ENCODE measurements at regions not wholly inside any gene's neighbourhood (a gene's known extent, or its start where the extent isn't known, plus 50 kb on each side); places are given as distances from the start of the nearest gene placed in this dataset.
"Not testable (repeated sequence)": the region's sequence is repeated elsewhere in the genome, so short reads cannot be mapped to it uniquely, and the experiment has no call there.

- peak in 1 of 2 experiments; percentile 25 for DNase-seq
Measured at GRCh38 chr17:30711626-30712507, 112.6 kb downstream of the CRLF3 start.

- not testable (repeated sequence) for DNase-seq
Measured at GRCh38 chr17:30711176-30711575, 113.3 kb downstream of the CRLF3 start.

GRCh38 chr17:30710276-30711088, 114.0 kb downstream of the CRLF3 start:
- peak; percentile 26 to 65 for DNase-seq

- DNase-seq = peak in 1 of 2 experiments; percentile 74
Measured at GRCh38 chr17:30709561-30710275, 114.8 kb downstream of the CRLF3 start.

- DNase-seq = peak in 1 of 2 experiments; percentile 71
Measured at GRCh38 chr17:30709096-30709495, 115.4 kb downstream of the CRLF3 start.

GRCh38 chr17:30708241-30709078, 116.0 kb downstream of the CRLF3 start:
- peak; percentile 98 to 99 for DNase-seq

- DNase-seq = not testable (repeated sequence)
Measured at GRCh38 chr17:30707724-30708240, 116.7 kb downstream of the CRLF3 start.

- peak in 1 of 2 experiments; percentile 36 for DNase-seq
Measured at GRCh38 chr17:30706461-30707335, 117.8 kb downstream of the CRLF3 start.

- DNase-seq = peak; percentile 21 to 73
Measured at GRCh38 chr17:30706004-30706403, 118.5 kb downstream of the CRLF3 start.

GRCh38 chr17:30701498-30701989, 122.9 kb downstream of the CRLF3 start:
- no peak for DNase-seq

- DNase-seq = not testable (repeated sequence)
Measured at GRCh38 chr17:30700833-30701232, 123.7 kb downstream of the CRLF3 start.

- DNase-seq = peak; percentile 51 to 92
Measured at GRCh38 chr17:30697619-30698460, 126.7 kb downstream of the CRLF3 start.

GRCh38 chr17:30696234-30696633, 128.3 kb downstream of the CRLF3 start:
- DNase-seq = no peak

GRCh38 chr17:30695265-30695811, 129.2 kb downstream of the CRLF3 start:
- DNase-seq = not testable (repeated sequence)

- peak in 1 of 2 experiments; percentile 55 for DNase-seq
Measured at GRCh38 chr17:30693772-30694171, 130.7 kb downstream of the CRLF3 start.

- not testable (repeated sequence) for DNase-seq
Measured at GRCh38 chr17:30689266-30690000, 135.1 kb downstream of the CRLF3 start.

GRCh38 chr17:30686538-30687479, 137.7 kb downstream of the CRLF3 start:
- DNase-seq = not testable (repeated sequence)
